Islet precursor cell (in vitro differentiated cells): ENCODE measurements at regions not wholly inside any gene's neighbourhood (a gene's known extent, or its start where the extent isn't known, plus 50 kb on each side); places are given as distances from the start of the nearest gene placed in this dataset.

Experiments
- DNase-seq: peaks from one replicate; pipeline ENCODE4 v3.0.0-alpha.2; 2018

- no peak for DNase-seq
Measured at GRCh38 chr22:49157529-49158339, 669.9 kb downstream of the BRD1 start.

- DNase-seq, result no peak
Measured at GRCh38 chr22:49156662-49157285, 670.9 kb downstream of the BRD1 start.

DNA sequence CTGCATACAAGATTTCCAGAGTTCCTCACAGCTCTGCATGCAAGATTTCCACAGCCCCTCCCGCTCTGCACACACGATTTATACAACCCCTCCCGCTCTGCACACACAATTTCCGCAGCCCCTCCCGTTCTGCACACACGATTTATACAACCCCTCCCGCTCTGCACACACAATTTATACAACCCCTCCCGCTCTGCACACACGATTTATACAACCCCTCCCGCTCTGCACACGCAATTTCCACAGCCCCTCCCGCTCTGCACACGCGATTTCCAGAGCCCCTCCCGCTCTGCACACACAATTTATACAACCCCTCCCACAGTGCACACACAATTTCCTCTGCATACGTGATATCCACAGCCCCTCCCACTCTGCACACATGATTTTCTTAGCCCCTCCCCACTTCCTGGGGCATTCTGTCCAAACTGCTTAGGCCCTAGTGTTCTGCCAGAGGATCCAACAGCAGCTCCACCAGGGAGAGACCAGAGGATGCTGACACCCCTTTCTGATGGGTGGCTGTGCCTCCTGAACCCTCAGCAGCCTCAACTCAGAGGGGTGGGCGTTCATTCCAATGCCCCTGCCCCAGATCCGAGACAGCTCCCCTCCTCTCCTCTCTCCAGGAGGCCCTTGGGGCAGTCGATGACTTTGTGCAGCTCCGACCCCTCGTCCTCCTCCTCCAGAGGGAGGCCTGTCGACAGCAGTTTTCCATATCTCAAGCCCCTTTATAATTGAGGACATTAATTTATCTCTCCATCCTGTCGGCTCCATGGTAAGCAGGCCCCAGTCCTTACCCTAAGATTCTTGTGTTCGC, 671.7 kb downstream of the BRD1 start:
- no peak for DNase-seq

DNA sequence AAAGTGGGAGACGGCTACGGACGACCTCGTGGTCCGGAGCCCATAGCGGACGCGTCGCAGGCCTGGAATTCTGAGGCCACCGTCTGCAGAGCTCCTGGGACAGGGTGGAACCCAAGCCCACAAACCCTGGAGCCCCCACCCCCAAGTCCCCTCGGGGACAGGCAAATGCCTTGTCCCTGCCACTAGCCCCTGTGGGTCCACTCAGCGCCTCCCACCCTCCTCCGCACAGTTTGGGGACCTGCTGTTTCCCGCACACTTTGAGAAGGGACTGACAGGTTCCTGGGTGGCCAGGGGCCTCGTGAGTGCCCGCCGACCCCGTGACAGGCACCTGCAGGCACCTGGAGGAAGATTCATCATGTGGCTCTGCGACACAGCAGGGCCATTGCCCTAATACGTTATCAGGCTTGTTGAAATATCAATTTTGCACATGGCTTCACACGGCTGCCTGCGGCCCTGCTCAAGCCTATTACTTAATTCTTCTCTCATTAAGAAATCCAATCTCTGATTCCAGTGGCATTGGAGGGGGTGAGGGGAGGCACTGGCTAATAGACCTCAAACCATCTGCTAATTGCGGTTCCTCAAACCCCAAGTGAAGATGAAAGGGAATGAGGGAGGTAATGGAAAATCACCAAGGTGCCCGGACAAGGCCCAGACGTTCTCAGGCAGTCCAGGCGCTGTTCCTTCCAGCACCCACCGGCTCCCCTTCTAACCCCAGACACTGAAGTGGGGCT, 672.5 kb downstream of the BRD1 start:
- peak; percentile 42 for DNase-seq

- peak; percentile 43 for DNase-seq
Measured at GRCh38 chr22:49154433-49154832, 673.2 kb downstream of the BRD1 start.

DNA sequence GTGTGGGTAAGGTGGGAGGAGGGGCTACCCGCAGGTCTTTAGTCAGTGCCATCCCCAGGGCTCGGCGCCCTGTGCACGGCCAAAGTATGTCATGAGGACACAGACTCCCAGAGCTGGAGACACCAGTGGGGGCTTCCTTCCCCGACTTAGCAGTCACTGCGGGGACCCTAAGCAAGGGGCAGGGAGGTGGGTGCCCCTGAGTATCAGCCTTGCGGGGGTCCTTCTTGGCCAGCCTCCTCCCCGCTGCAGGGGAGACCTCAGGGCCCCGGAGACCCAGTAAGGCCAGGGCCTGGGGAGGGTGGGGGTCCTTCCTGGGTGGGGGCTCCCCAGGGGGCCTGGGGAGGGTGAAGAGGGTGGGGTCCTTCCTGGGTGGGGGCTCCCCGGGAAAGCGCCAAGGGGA, 673.8 kb downstream of the BRD1 start:
- no peak for DNase-seq

- peak; percentile 44 for DNase-seq
Measured at GRCh38 chr22:49152939-49153770, 674.5 kb downstream of the BRD1 start.

DNA sequence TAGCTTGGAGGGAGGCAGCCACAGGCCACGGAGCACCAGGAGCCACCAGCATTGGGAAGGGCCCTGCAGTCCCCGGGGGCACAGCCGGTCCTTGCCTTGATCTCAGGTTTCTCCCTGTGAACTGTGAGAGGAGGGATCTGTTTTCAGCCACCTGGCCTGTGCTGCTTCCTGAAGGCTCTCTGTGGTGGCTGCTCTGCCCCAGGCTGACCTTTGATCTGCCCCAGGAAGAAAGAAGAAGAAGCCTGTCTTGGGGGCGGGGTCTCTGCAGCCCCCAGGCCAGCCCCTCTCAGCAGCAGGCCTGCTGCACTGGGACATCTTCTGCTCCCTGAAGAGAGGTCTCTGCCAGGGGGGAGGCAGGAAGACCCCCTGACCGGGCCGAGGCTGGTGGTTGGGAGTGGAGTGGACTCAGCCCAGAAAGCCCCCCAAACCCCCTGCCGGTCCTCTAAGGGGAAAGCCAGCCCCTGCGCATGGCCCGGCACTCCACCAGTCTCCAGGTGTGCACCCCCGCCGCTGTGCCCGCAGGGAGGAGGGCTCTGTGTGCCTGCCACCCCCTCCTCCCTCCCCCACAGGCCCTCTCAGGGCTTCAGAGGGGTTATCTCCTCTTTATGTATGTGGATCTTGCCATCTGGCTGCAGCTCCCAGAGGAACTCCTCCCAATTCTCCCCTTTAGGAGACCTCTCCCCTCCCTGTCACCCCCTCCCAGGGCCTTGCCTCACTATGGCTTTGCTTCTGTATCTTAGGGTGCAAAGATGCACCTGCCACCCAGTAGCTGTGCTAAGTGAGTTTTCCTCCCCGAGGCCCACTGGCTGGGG, 675.3 kb downstream of the BRD1 start:
- peak; percentile 91 for DNase-seq

DNA sequence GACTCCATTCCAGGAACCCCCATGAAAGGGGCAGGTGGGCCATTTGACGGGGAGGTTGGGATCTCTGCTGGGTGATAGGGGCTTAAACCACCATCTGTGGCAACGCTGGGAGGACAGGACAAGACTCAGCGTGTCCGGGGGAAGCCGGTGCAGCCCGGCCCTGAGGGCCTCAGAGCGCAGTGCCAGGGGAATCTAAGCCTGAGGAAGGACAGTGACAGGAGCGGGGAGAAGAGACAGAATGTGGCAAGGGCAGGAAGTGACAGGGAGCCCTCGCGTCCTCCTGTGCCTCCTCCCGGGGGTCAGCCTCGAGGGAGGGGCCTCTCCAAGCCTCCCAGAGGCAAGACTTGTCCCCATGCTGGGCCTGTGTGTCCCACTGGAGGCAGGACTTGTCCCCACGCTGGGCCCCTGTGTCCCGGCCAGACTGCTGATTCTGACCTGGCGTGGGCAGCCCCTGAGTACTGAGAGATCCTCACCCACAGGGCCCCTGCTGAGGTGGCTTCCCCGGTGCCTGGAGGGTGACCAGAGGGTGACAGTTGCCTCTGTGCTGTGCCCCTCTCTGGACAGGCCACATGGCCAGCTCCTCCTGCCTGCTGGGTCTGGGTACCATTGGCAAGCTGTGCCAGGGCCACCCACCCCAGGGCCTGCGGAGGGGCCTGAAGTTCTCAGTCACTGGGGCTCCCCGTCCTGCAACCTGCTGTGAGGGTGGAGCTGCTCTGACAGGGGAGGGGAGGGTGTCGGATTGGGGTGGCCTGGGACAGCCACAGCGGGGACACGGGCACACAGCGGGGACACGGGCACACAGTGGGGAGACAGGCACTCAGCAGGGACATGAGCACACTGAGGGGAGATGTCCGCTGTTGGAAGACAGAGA, 676.2 kb downstream of the BRD1 start:
- peak; percentile 47 for DNase-seq

DNA sequence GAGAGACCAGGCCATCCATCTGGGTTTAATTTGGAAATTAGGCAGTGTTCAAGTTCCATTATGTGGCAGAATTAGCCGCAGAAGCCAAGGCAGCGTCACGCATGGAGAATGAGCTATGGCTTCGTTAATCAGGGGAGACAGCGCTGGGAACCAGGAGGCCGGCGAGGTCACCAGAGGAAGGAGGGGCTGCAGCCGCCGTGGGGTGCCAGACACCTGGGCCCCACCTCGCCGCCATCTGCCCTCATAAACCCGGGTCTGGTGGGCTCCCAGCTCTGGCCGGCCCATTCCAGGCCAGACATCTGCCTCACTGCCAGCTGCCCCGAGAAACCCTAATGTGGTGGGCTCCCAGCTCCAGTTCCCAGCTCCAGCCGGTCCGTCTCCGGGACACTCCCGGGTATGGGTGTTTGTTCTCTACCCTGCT, 676.9 kb downstream of the BRD1 start:
- DNase-seq, result peak; percentile 48

DNA sequence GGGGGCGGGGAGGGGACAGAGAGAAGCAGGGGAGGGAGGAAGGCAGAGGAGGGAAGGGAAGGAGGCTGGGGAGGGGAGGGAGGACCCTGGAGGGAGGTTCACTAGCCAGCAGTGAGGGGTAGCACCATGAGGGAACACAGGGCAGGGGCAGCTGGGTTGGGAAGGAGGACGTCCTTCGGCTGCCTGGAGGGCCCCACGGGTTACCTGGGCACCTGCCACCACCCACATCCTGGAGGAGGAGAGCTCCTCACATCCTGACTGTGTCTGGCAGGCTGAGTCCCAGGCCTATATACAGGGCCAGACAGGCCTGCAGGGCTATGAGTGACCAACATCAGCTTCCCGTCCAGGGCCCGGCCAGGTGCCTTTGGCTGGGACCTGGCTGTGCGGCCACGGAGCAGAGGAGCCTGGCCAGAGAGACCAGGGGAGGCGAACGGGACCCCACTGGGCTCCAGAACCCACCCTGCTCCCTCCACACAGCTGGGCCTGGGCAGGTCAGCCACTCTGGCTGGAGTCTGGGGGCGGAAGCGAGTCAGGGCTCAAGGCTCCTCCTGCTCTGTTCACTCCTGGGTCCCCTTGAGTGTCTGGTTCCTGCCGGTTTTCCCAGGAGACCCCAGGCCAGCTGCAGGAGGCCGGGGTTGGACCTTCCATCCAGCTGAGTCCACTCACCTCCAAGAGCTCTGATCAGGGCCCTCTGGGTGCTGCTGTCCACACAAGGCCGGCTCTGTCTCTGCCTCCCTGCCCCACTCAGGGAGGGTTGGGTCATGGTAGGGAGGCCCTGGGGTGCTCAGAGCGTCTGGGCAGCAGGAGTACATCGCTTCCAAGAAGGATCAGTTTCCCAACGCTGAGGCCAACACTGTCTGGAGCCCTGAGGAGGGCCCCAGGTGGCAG, 677.7 kb downstream of the BRD1 start:
- DNase-seq, result peak; percentile 74

DNA sequence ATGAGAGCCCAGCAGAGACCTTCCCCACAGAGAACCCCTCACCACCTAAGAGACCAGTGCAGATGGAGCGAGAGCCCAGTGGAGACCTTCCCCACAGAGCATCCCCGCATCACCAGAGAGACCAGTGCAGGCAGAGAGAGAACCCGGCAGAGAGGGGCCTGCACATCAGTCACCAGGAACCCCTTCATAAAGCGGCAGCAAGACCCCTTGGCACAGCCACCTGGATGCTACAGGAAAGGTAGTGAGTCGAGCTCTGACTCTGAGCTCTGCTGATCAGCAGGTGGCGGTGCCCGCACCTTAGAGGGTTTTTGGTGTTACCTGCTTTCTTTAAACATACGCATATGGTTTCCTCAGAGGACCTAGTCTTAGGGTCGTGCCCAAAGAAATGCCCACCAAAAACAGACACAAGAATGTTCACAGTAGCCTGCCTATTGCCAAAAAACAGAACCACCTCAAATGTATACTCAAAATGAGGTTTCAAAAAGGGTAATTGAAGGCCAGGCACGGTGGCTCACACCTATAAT, 678.7 kb downstream of the BRD1 start:
- DNase-seq, result peak; percentile 50

DNA sequence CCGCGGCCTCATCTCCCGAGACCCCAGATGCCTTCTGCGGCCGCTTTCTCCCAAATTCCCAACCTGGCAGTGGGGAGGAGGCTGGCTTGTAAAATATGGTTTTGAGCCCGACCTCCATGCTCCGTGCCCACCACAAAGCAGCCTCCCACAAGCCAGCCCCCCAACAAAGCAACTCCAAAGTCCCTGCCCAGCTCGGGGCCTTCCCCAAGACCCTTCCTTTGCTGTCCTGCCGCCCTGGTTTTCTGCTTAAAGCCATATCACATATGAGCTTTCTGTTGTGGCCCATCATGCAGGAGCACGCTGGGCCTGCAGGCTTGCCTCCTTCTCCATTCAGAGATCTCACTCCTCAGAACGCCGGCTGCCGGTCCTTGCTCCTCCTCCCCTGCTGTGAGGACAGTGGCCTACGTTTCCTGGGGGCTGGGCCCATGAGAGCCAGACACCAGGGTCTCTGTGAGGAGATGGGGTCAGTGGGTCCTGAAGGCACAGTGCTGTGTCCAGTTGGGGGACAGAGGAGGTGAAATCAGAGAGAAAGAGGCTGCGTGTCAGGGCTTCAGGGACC, 680.0 kb downstream of the BRD1 start:
- DNase-seq, result peak; percentile 42

GRCh38 chr22:49147171-49147570, 680.5 kb downstream of the BRD1 start:
- peak; percentile 8 for DNase-seq

DNA sequence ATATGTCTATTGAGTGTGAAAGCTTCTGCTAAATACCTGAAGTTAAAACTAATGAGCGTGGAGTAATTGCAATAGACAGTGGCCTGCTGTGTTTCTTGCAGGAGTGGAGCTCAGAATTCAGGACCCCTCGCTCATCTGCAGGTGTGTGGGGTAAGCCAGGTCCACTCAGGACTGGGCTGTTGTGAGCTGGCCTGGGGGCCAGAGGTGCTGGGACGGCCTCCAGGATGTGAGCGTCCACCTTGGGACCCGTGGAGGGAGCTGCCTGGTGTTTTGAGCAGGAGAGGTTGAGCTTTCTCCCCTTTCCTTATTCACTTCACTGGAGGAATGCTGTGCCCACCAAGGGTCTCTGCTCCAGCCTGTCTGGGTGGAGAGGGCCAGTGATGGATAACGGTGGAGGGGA, 681.2 kb downstream of the BRD1 start:
- no peak for DNase-seq

GRCh38 chr22:49143812-49144211, 683.9 kb downstream of the BRD1 start:
- DNase-seq, result no peak

DNA sequence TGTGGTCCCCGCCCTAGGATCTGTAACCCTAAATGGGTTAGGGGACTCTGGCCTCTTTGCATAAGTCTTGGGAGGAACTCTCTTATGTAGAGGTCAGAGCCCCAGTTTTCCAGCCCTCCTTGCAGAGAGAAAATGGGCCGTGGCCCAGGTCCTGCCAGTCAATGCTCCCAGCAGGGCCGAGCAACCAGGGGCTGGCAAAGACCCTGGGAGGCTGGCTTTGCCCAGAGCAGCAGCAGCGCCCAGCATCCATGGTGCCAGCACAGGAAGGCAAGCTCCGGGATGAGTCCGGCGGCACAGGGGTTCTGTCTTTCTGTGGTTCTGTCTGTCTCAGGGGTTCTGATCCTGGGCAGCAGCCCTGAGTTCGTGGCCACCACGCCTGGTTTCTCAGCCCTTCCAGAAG, 684.8 kb downstream of the BRD1 start:
- DNase-seq, result no peak

- no peak for DNase-seq
Measured at GRCh38 chr22:49142296-49142695, 685.4 kb downstream of the BRD1 start.
